ENCODE measurements at regions not wholly inside any gene's neighbourhood (a gene's known extent, or its start where the extent isn't known, plus 50 kb on each side); places are given as distances from the start of the nearest gene placed in this dataset.

DNA sequence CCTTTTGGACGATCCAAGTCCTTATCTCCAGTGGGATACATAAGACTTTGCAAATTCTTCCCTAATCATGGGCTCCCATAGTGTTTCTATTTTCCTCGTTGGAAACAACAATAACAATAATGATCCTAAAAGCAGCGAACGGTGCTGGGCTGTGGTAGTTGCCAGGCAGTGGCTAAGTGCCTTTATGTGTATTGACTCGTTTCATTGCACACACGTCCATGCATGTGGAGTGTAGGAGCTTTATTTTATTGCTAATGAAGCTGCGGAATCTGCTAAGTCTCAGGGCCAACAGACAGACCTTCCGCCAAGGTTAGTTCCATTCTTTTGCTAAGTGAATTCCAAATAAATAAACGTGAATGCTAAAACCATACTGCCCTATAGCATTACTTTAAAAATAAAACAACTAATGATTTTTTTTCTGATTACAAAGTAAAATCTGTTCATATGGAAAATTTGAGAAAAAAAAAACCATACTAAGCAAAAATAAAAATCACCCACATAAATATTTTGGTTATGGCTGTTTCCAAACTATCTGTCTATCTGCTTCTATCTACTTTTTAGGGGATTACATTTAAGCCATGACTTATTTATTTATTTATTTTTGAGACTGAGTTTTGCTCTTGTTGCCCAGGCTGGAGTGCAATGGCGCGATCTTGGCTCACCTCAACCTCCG, 297.9 kb downstream of the BMP7 start:
- no peak overlapping the region for H2AFZ ChIP-seq (ENCODE audit: low read length)
- no peak overlapping the region for H3K4me2 ChIP-seq (ENCODE audit: low read length)
- CTCF ChIA-PET = no interaction called here
- H3K27ac ChIP-seq (ENCODE audit: low read length) = no peak overlapping the region
- ATAC-seq (no peak), DNase-seq (no peak)
- no peaks in the 10 kb centered on the region for H3F3A ChIP-seq (ENCODE audit: low read length, unreplicated experiment)
- no peaks in the 10 kb centered on the region for H3K79me2 ChIP-seq (ENCODE audit: low read length)
- no peaks in the 10 kb centered on the region for H3K4me1 ChIP-seq (ENCODE audit: insufficient read depth, low read length)
- TF ChIP-seq EZH2 (IDR thresholded peaks at IDR 0.05; ENCODE audit: low read length, unreplicated experiment) (no peak), EZH2phosphoT487 (IDR thresholded peaks at IDR 0.05; ENCODE audit: borderline replicate concordance, low read length) (no peak)
- TF ChIP-seq, protein P1, sequence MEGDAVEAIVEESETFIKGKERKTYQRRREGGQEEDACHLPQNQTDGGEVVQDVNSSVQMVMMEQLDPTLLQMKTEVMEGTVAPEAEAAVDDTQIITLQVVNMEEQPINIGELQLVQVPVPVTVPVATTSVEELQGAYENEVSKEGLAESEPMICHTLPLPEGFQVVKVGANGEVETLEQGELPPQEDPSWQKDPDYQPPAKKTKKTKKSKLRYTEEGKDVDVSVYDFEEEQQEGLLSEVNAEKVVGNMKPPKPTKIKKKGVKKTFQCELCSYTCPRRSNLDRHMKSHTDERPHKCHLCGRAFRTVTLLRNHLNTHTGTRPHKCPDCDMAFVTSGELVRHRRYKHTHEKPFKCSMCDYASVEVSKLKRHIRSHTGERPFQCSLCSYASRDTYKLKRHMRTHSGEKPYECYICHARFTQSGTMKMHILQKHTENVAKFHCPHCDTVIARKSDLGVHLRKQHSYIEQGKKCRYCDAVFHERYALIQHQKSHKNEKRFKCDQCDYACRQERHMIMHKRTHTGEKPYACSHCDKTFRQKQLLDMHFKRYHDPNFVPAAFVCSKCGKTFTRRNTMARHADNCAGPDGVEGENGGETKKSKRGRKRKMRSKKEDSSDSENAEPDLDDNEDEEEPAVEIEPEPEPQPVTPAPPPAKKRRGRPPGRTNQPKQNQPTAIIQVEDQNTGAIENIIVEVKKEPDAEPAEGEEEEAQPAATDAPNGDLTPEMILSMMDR (conservative IDR thresholded peaks at IDR 0.05; ENCODE audit: low read depth, low read length) = no peak
- H4K20me1 ChIP-seq (ENCODE audit: low read length) = no peaks in the 10 kb centered on the region
- intact Hi-C loops (cut with micrococcal nuclease) = no loop called here
- H3K27me3 ChIP-seq (ENCODE audit: low read length) = no peaks in the 10 kb centered on the region
- H3K9me3 ChIP-seq (ENCODE audit: low read length) = no peaks in the 10 kb centered on the region
- H3K9ac ChIP-seq (ENCODE audit: low read length) = no peak overlapping the region
- H3K36me3 ChIP-seq (ENCODE audit: low read depth, low read length) = no peaks in the 10 kb centered on the region
- no TSS peak for BruUV-seq (replicated peaks)
- H3K4me3 ChIP-seq (ENCODE audit: low read length) = no peak overlapping the region
- H3K9me2 ChIP-seq (replicated peaks; ENCODE audit: low read length) = no peaks in the 10 kb centered on the region
- POLR2A ChIA-PET (ENCODE audit: unreplicated experiment) = no interaction called here

DNA sequence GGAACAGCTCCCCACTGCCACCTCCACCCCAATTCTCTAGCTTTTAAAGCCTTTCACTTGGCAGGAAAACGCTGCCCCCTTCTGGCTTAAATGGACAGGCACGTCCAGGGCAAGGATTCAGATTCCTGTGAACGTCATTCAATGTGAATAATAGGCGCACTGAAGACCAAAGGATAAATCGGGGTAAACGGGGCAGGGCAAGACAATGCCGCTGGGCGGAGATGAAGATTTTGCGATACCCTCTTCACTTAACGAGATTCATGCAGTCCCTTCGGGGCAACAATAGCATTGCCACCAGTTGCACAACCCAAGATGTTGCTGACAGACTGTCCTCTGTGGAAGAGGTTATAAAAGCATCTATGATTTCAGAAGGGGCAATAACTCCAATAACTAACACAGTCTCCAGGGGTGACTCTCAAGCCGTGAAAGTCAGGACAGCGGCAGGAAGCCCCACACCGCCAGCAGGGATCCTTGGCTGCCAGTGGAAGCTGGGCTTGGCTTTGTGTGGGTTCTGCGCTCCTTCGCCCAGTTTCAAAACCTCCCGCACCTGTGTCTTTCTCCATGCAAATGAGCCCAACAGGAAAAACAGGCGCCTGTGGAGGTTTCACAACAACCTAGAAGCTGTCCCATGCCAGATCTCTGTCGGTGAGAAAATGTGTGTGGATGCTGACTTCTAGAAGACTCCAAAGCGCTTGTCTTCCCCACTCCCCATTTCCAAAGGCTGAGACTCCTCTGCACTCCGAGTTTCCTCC, 291.8 kb downstream of the BMP7 start:
- Histone ChIP-seq H3F3A (ENCODE audit: low read length, unreplicated experiment) (no peaks in the 10 kb centered on the region), H3K9me3 (ENCODE audit: low read length) (no peaks in the 10 kb centered on the region), H3K4me2 (ENCODE audit: low read length) (peak overlapping the region; percentile 80), H3K4me3 (ENCODE audit: low read length) (peak overlapping the region; percentile 48), H3K9ac (ENCODE audit: low read length) (no peak overlapping the region), H3K27me3 (ENCODE audit: low read length) (no peaks in the 10 kb centered on the region), H2AFZ (ENCODE audit: low read length) (peak overlapping the region; percentile 65), H3K36me3 (ENCODE audit: low read depth, low read length) (no peaks in the 10 kb centered on the region), H3K79me2 (ENCODE audit: low read length) (no peaks in the 10 kb centered on the region), H4K20me1 (ENCODE audit: low read length) (no peaks in the 10 kb centered on the region), H3K27ac (ENCODE audit: low read length) (no peak overlapping the region), H3K4me1 (ENCODE audit: insufficient read depth, low read length) (peaks cover 8% of the 10 kb centered on the region; the same call in 1 of the 2 replicates), H3K9me2 (replicated peaks; ENCODE audit: low read length) (no peaks in the 10 kb centered on the region)
- intact Hi-C loops (cut with micrococcal nuclease) = loop anchor here (1.0 to 5.0 kb wide), 5 partner anchors 170 to 424 kb away; no protein-coding TSS in a partner anchor
- no TSS peak for BruUV-seq (replicated peaks)
- ATAC-seq (peak; percentile 90), DNase-seq (peak; percentile 92)
- TF ChIP-seq EZH2 (IDR thresholded peaks at IDR 0.05; ENCODE audit: low read length, unreplicated experiment) = no peak
- TF ChIP-seq, protein P1 (conservative IDR thresholded peaks at IDR 0.05; ENCODE audit: low read depth, low read length) = peak; percentile 98
- ChIA-PET CTCF (interaction anchor here (0.5 to 2.2 kb wide), 7 partner anchors 30 to 424 kb away, joined by 3 to 19 read pairs (median 8); partner anchors contain the start of gene TFAP2C), POLR2A (ENCODE audit: unreplicated experiment) (interaction anchor here (0.6 kb wide), 1 partner anchor 11 kb away, joined by 3 read pairs; no protein-coding TSS in a partner anchor)

DNA sequence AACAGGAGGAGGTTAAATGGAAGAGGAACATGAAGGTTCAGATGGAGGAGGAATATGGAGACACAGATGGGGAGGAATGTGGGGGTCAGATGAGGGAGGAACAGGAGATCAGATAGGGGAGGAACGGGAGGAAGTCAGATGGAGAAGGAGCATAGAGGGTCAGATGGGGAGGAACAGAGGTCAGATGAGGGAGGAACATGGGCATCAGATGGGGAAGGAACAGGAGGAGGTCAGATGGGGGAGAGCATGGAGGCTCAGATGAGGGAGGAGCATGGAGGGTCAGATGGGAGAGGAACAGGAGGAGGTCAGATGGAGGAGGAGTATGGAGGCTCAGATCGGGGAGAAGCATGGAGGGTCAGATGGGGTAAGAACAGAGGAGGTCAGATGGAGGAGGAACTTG, 290.6 kb downstream of the BMP7 start:
- no TSS peak for BruUV-seq (replicated peaks)
- Histone ChIP-seq H2AFZ (ENCODE audit: low read length) (no peak overlapping the region), H3K9me2 (replicated peaks; ENCODE audit: low read length) (no peaks in the 10 kb centered on the region), H3F3A (ENCODE audit: low read length, unreplicated experiment) (no peaks in the 10 kb centered on the region), H3K9me3 (ENCODE audit: low read length) (no peaks in the 10 kb centered on the region), H3K4me2 (ENCODE audit: low read length) (no peak overlapping the region), H3K27me3 (ENCODE audit: low read length) (no peaks in the 10 kb centered on the region), H3K27ac (ENCODE audit: low read length) (no peak overlapping the region), H3K4me1 (ENCODE audit: insufficient read depth, low read length) (peaks cover 8% of the 10 kb centered on the region; the same call in 1 of the 2 replicates), H3K4me3 (ENCODE audit: low read length) (no peak overlapping the region), H3K36me3 (ENCODE audit: low read depth, low read length) (no peaks in the 10 kb centered on the region), H4K20me1 (ENCODE audit: low read length) (no peaks in the 10 kb centered on the region), H3K9ac (ENCODE audit: low read length) (no peak overlapping the region), H3K79me2 (ENCODE audit: low read length) (no peaks in the 10 kb centered on the region)
- DNase-seq (no peak), ATAC-seq (no peak)
- TF ChIP-seq EZH2phosphoT487 (IDR thresholded peaks at IDR 0.05; ENCODE audit: borderline replicate concordance, low read length) (no peak), EZH2 (IDR thresholded peaks at IDR 0.05; ENCODE audit: low read length, unreplicated experiment) (no peak)
- TF ChIP-seq, protein P1 (conservative IDR thresholded peaks at IDR 0.05; ENCODE audit: low read depth, low read length) = no peak
- intact Hi-C loops (cut with micrococcal nuclease) = no loop called here
- ChIA-PET POLR2A (ENCODE audit: unreplicated experiment) (no interaction called here), CTCF (no interaction called here)

Measured in PC-3 (cell line).